Naive thymus-derived CD4-positive, alpha-beta T cell (primary cell): ENCODE measurements at regions not wholly inside any gene's neighbourhood (a gene's known extent, or its start where the extent isn't known, plus 50 kb on each side); places are given as distances from the start of the nearest gene placed in this dataset.

ENCODE experiments used
- ATAC-seq: fragments of 150-1000 bp; cut with Tn5 transposase; 2 replicates; pipeline ENCODE4 v1.10.0; 2021; ENCODE audit warnings: mild to moderate bottlenecking, moderate library complexity
- CTCF ChIA-PET: fragments of 350-600 bp; sonication (Branson Sonifier 250); formaldehyde crosslinking; loops from one replicate; lab custom pipeline; 2021; ENCODE audit warnings: antibody characterized with exemption; lab: Charles Lee
- POLR2A ChIA-PET: fragments of 350-600 bp; sonication (Branson Sonifier 250); formaldehyde crosslinking; loops from one replicate; lab custom pipeline; 2021; ENCODE audit warnings: antibody characterized with exemption, inconsistent platforms; lab: Charles Lee
- DNase-seq, 9 donors: peaks; one replicate each; pipeline versions ENCODE4 v3.0.0 to v3.0.0-alpha.2; 2020 to 2022; ENCODE audit warnings: mixed read lengths in 1 of 9
- H3K27ac ChIP-seq: one replicate; pipeline ENCODE4 v1.7.0; 2013; ENCODE audit warnings: mild to moderate bottlenecking, low read depth, low read length, moderate library complexity
- H3K27me3 ChIP-seq, 2 donors: one replicate each; pipeline ENCODE4 v1.7.0; 2013; ENCODE audit warnings: low read length in 2 of 2, mild to moderate bottlenecking in 2 of 2, moderate library complexity in 2 of 2; ENCODE audit not compliant: control insufficient read depth in 2 of 2, insufficient read depth in 2 of 2
- H3K36me3 ChIP-seq, 3 experiments: 1 replicate in 2 of 3; 2 replicates in 1 of 3; pipeline ENCODE4 v1.7.0; 2013; ENCODE audit warnings: low read length in 3 of 3, mild to moderate bottlenecking in 3 of 3, moderate library complexity in 1 of 3; ENCODE audit not compliant: insufficient read depth in 3 of 3, control insufficient read depth in 2 of 3
- H3K4me1 ChIP-seq, 2 donors: one replicate each; pipeline ENCODE4 v1.7.0; 2013; ENCODE audit warnings: low read length in 2 of 2, mild to moderate bottlenecking in 2 of 2, moderate library complexity in 1 of 2; ENCODE audit not compliant: control insufficient read depth in 2 of 2, insufficient read depth in 2 of 2
- H3K4me3 ChIP-seq: 2 replicates; pipeline ENCODE4 v1.7.0; 2013; ENCODE audit warnings: mild to moderate bottlenecking, low read length
- H3K9me3 ChIP-seq, 3 experiments: 1 replicate in 2 of 3; 2 replicates in 1 of 3; pipeline ENCODE4 v1.7.0; 2013; ENCODE audit warnings: low read length in 3 of 3; ENCODE audit not compliant: control insufficient read depth in 2 of 3
- H3K27ac Mint-ChIP-seq, 9 donors: one replicate each; pipeline ENCODE4 v1.8.0; 2020 to 2022; ENCODE audit warnings: mixed read lengths in 9 of 9, mild to moderate bottlenecking in 8 of 9, moderate library complexity in 5 of 9, inconsistent platforms in 2 of 9
- H3K27me3 Mint-ChIP-seq, 5 donors: one replicate each; pipeline ENCODE4 v1.8.0; 2021 to 2022; ENCODE audit warnings: mixed read lengths in 5 of 5, mild to moderate bottlenecking in 1 of 5
- H3K36me3 Mint-ChIP-seq, 5 donors: one replicate each; pipeline ENCODE4 v1.8.0; 2020 to 2022; ENCODE audit warnings: mixed read lengths in 5 of 5, mild to moderate bottlenecking in 3 of 5, inconsistent platforms in 1 of 5
- H3K4me1 Mint-ChIP-seq, 7 donors: one replicate each; pipeline ENCODE4 v1.8.0; 2020 to 2022; ENCODE audit warnings: mixed read lengths in 7 of 7, mild to moderate bottlenecking in 3 of 7, inconsistent platforms in 1 of 7
- H3K4me3 Mint-ChIP-seq, 10 donors: one replicate each; pipeline ENCODE4 v1.8.0; 2020 to 2022; ENCODE audit warnings: mild to moderate bottlenecking in 10 of 10, mixed read lengths in 10 of 10, moderate library complexity in 6 of 10, inconsistent platforms in 2 of 10
- H3K9me3 Mint-ChIP-seq, 11 donors: one replicate each; pipeline ENCODE4 v1.8.0; 2020 to 2022; ENCODE audit warnings: mixed read lengths in 11 of 11, mild to moderate bottlenecking in 4 of 11, inconsistent platforms in 1 of 11, moderate library complexity in 1 of 11
- intact Hi-C, 2 donors: fragments of 100-400 bp; cut with micrococcal nuclease; formaldehyde crosslinking; loops; one replicate each; pipeline ENCODE4 v1.15.1; 2023

DNA sequence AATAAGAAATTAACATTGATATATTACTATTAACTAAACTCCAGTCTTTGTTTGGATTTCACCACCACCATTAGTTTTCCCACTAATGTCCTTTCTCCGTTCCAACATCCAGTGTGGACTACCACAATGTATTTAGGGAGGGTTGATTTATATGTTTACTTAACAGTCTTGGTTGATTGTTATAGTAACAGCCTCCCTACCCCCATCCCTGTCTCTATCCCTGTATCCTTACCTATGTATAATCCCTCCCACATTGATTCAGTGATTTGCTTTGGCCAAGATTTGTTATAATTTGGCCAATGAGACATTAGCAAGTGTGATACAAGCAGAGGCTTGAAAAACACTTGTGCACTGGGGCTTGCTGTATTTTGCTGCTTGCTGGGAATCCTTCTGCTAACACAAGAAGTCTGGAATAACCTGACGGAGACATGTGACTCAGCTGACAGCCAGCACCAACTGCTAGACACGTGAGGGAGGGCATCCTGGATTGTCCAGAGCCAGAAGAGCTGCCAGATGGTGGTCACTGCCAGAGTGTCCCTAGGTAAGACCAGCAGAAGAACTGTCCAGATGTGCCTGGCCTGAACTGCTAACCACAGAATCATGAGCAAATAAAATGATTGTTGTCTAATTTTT, 51.2 kb upstream of the TCF7 start:
- Histone ChIP-seq H3K36me3 (no peaks in the 10 kb centered on the region), H3K4me1 (peaks cover 0 to 7% of the 10 kb centered on the region in 2 donors), H3K9me3 (no peaks in the 10 kb centered on the region), H3K27ac (no peak overlapping the region), H3K4me3 (no peak overlapping the region), H3K27me3 (no peaks in the 10 kb centered on the region)
- intact Hi-C loops = loop anchor here in 1 of 2 donors (2.0 kb wide), 1 partner anchor 17 kb away; no protein-coding TSS in a partner anchor
- POLR2A ChIA-PET = interaction anchor here (0.7 to 33.3 kb wide), 5 partner anchors 9 to 84 kb away, joined by 3 to 1333 read pairs (median 3); partner anchors contain the start of gene TCF7
- ATAC-seq (no peak), DNase-seq (no peak)
- CTCF ChIA-PET = interaction anchor here (0.7 to 0.8 kb wide), 2 partner anchors 48 to 83 kb away, joined by 4 to 5 read pairs; no protein-coding TSS in a partner anchor
- peak overlapping the region in 6 of 9 donors; percentile 17 to 76 (median 66) for H3K27ac Mint-ChIP-seq
- H3K4me3 Mint-ChIP-seq = no peak overlapping the region
- H3K9me3 Mint-ChIP-seq = no peaks in the 10 kb centered on the region
- H3K36me3 Mint-ChIP-seq = no peaks in the 10 kb centered on the region
- H3K4me1 Mint-ChIP-seq = peaks cover 6 to 47% (median 33%) of the 10 kb centered on the region in 7 donors
- H3K27me3 Mint-ChIP-seq = peaks cover 0 to 10% (median 0%) of the 10 kb centered on the region in 5 donors

DNA sequence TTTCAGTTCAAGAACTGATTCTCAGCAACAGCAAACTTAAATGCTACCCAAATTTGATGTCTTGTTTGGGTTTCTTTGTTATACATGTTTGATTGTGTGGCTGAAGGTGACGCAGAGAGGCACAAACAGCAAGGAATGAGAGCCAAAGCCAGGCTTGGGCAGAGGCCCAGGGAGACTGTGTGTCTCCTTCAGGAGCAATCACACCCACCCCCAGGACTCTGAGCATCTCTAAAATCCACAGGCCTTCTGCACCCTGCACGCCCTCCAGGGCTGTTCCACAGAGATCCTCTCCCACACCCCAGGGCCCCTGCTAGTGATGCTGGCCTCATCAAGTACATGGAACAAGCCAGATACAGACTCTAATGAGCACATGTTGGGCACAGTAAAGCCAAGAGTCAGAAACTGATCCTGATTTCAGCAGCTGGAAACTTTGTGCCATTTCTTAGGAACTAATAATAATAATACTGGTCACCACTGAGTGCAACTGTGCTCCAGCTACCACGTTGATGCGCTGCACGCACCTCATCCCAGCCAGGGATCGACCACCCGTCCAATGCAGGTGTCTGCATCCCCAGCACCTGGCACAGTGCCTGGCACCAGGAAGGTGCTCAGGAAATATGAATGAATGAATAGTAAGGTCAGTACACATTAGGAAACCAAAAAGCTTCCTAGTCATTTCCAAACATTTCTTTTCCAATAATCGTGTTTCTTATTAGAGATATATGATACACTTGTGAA, 54.6 kb upstream of the TCF7 start:
- intact Hi-C loops = no loop called here
- no peak for ATAC-seq
- peak overlapping the region in 4 of 9 donors; percentile 17 to 71 (median 60) for H3K27ac Mint-ChIP-seq

DNA sequence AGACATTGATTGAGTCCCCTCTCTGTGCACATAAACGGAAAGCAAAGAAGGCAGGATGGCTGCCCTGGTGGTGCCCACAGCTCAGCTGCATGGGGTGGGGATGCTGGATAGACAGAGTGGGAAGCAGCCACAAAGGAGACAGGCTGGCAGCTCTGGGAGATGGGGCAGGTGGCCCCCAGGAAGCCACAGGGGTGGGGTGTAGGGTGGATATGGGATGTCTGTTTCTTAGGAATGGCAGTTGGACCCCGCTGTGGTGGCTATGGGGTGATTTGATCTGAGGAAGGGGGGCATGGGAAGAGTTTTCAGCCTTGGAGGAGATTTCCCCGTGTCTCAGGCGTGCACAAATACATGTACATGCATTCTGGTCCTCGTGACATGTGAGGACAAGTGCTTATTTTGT, 50.2 kb upstream of the VDAC1 start:
- H3K4me1 Mint-ChIP-seq = peaks cover 26 to 72% (median 54%) of the 10 kb centered on the region in 7 donors
- no peak overlapping the region for H3K27ac ChIP-seq
- no peaks in the 10 kb centered on the region for H3K27me3 Mint-ChIP-seq
- intact Hi-C loops = no loop called here
- H3K4me3 ChIP-seq = no peak overlapping the region
- H3K4me3 Mint-ChIP-seq = peak overlapping the region in 5 of 10 donors; percentile 52 to 88 (median 73)
- peak overlapping the region in 7 of 9 donors; percentile 20 to 97 (median 86) for H3K27ac Mint-ChIP-seq
- H3K36me3 ChIP-seq = no peaks in the 10 kb centered on the region
- DNase-seq (no peak), ATAC-seq (no peak)
- CTCF ChIA-PET = interaction anchor here (2.2 to 3.1 kb wide), 2 partner anchors 11 to 15 kb away, joined by 12 to 15 read pairs; no protein-coding TSS in a partner anchor
- H3K4me1 ChIP-seq = peaks cover 7 to 50% of the 10 kb centered on the region in 2 donors
- H3K36me3 Mint-ChIP-seq = no peaks in the 10 kb centered on the region
- H3K27me3 ChIP-seq = no peaks in the 10 kb centered on the region
- H3K9me3 Mint-ChIP-seq = no peaks in the 10 kb centered on the region
- H3K9me3 ChIP-seq = no peaks in the 10 kb centered on the region
- POLR2A ChIA-PET = interaction anchor here (2.1 to 33.3 kb wide), 3 partner anchors 9 to 78 kb away, joined by 12 to 1333 read pairs (median 13); partner anchors contain the start of gene TCF7

More for the DNA sequence above, 54.6 kb upstream of the TCF7 start:
- Histone ChIP-seq H3K9me3 (no peaks in the 10 kb centered on the region), H3K4me1 (peaks cover 0 to 3% of the 10 kb centered on the region in 2 donors), H3K36me3 (no peaks in the 10 kb centered on the region), H3K27ac (no peak overlapping the region), H3K27me3 (no peaks in the 10 kb centered on the region), H3K4me3 (no peak overlapping the region)
- CTCF ChIA-PET = interaction anchor here (0.6 to 1.4 kb wide), 6 partner anchors 9 to 90 kb away, joined by 3 to 5 read pairs (median 4); no protein-coding TSS in a partner anchor
- peaks cover 0 to 4% (median 0%) of the 10 kb centered on the region in 5 donors for H3K27me3 Mint-ChIP-seq
- no peaks in the 10 kb centered on the region for H3K36me3 Mint-ChIP-seq
- H3K4me1 Mint-ChIP-seq = peaks cover 6 to 36% (median 26%) of the 10 kb centered on the region in 7 donors
- no peak overlapping the region for H3K4me3 Mint-ChIP-seq
- no peaks in the 10 kb centered on the region for H3K9me3 Mint-ChIP-seq
- no peak for DNase-seq
- POLR2A ChIA-PET = interaction anchor here (0.8 to 33.3 kb wide), 8 partner anchors 9 to 73 kb away, joined by 4 to 1333 read pairs (median 6); partner anchors contain the start of gene TCF7
